H9 (cell line): ENCODE measurements at regions not wholly inside any gene's neighbourhood (a gene's known extent, or its start where the extent isn't known, plus 50 kb on each side); places are given as distances from the start of the nearest gene placed in this dataset.

Experiments used
- DNase-seq: peaks from one replicate; pipeline ENCODE4 v3.0.0-alpha.2; 2017
- H2AFZ ChIP-seq: one replicate; pipeline ENCODE4 v1.6.1; 2013; ENCODE audit warnings: mild to moderate bottlenecking, low read length, control low read depth, moderate library complexity
- H2AK5ac ChIP-seq: 2 replicates; pipeline ENCODE4 v1.6.1; 2013; ENCODE audit warnings: low read length, control low read depth, mixed read lengths; ENCODE audit not compliant: insufficient read length
- H2BK120ac ChIP-seq: one replicate; pipeline ENCODE4 v1.6.1; 2013; ENCODE audit warnings: low read depth, mild to moderate bottlenecking, low read length, control low read depth, inconsistent platforms; ENCODE audit not compliant: poor library complexity, severe bottlenecking
- H2BK12ac ChIP-seq: 2 replicates; pipeline ENCODE4 v1.6.1; 2013; ENCODE audit warnings: low read length, control low read depth, mixed read lengths, low read depth; ENCODE audit not compliant: insufficient read length
- H2BK15ac ChIP-seq: 2 replicates; pipeline ENCODE4 v1.6.1; 2013; ENCODE audit warnings: low read depth, low read length, control low read depth
- H2BK20ac ChIP-seq: one replicate; pipeline ENCODE4 v1.6.1; 2013; ENCODE audit warnings: low read depth, mild to moderate bottlenecking, low read length, control low read depth, inconsistent platforms; ENCODE audit not compliant: poor library complexity, severe bottlenecking
- H2BK5ac ChIP-seq: 2 replicates; pipeline ENCODE4 v1.6.1; 2013; ENCODE audit warnings: low read length, control low read depth, mixed read lengths; ENCODE audit not compliant: insufficient read length
- H3K14ac ChIP-seq: 2 replicates; pipeline ENCODE4 v1.6.1; 2013; ENCODE audit warnings: low read length, control low read depth; ENCODE audit not compliant: insufficient read depth
- H3K18ac ChIP-seq: 2 replicates; pipeline ENCODE4 v1.6.1; 2013; ENCODE audit warnings: low read depth, mild to moderate bottlenecking, mixed read lengths, low read length, control low read depth; ENCODE audit not compliant: insufficient read length
- H3K23ac ChIP-seq: 2 replicates; pipeline ENCODE4 v1.6.1; 2013; ENCODE audit warnings: low read length, control low read depth, mixed read lengths, low read depth; ENCODE audit not compliant: insufficient read length
- H3K23me2 ChIP-seq: 2 replicates; pipeline ENCODE4 v1.6.1; 2013; ENCODE audit warnings: low read depth, mild to moderate bottlenecking, mixed read lengths, low read length, control low read depth; ENCODE audit not compliant: insufficient read length, poor library complexity, severe bottlenecking
- H3K27ac ChIP-seq: 2 replicates; pipeline ENCODE4 v1.5.1; 2013; ENCODE audit warnings: low read length, control low read depth, mixed read lengths, low read depth; ENCODE audit not compliant: insufficient read length
- H3K27me3 ChIP-seq: 2 replicates; pipeline ENCODE4 v1.6.1; 2013; ENCODE audit warnings: low read length, control low read depth, inconsistent platforms; ENCODE audit not compliant: insufficient read depth
- H3K4ac ChIP-seq: 2 replicates; pipeline ENCODE4 v1.6.1; 2013; ENCODE audit warnings: low read depth, mild to moderate bottlenecking, control low read depth, inconsistent platforms, low read length, moderate library complexity
- H3K4me1 ChIP-seq: 2 replicates; pipeline ENCODE4 v1.6.1; 2013; ENCODE audit warnings: low read length, control low read depth, inconsistent platforms; ENCODE audit not compliant: insufficient read depth
- H3K4me2 ChIP-seq: 2 replicates; pipeline ENCODE4 v1.6.1; 2013; ENCODE audit warnings: low read length, control low read depth, mixed read lengths; ENCODE audit not compliant: insufficient read length, insufficient read depth
- H3K56ac ChIP-seq: 2 replicates; pipeline ENCODE4 v1.6.1; 2013; ENCODE audit warnings: low read depth, mild to moderate bottlenecking, mixed read lengths, low read length, control low read depth; ENCODE audit not compliant: insufficient read length
- H3K79me1 ChIP-seq: 2 replicates; pipeline ENCODE4 v1.6.1; 2013; ENCODE audit warnings: low read depth, mild to moderate bottlenecking, moderate library complexity, low read length, control low read depth, inconsistent platforms; ENCODE audit not compliant: insufficient read depth, poor library complexity, severe bottlenecking
- H3K79me2 ChIP-seq: 2 replicates; pipeline ENCODE4 v1.6.1; 2013; ENCODE audit warnings: low read length, control low read depth, inconsistent platforms; ENCODE audit not compliant: insufficient read depth
- H3K9ac ChIP-seq: 2 replicates; pipeline ENCODE4 v1.6.1; 2013; ENCODE audit warnings: low read length, control low read depth, mixed read lengths; ENCODE audit not compliant: insufficient read length; ENCODE audit errors: extremely low read depth
- H3K9me3 ChIP-seq: one replicate; pipeline ENCODE4 v1.6.1; 2013; ENCODE audit warnings: low read depth, low read length, inconsistent platforms; ENCODE audit not compliant: control insufficient read depth
- H3T11ph ChIP-seq: one replicate; pipeline ENCODE4 v1.6.1; 2013; ENCODE audit warnings: mild to moderate bottlenecking, low read length, control low read depth, inconsistent platforms
- H4K20me1 ChIP-seq: one replicate; pipeline ENCODE4 v1.6.1; 2013; ENCODE audit not compliant: control insufficient read depth, insufficient read length, insufficient read depth
- H4K5ac ChIP-seq: 2 replicates; pipeline ENCODE4 v1.6.1; 2013; ENCODE audit warnings: low read depth, mild to moderate bottlenecking, mixed read lengths, low read length, control low read depth; ENCODE audit not compliant: insufficient read length
- H4K8ac ChIP-seq: replicated peaks from 2 replicates; pipeline ENCODE4 v1.6.1; 2013; ENCODE audit warnings: low read length, control low read depth, mixed read lengths, low read depth; ENCODE audit not compliant: insufficient read length
- H4K91ac ChIP-seq: 2 replicates; pipeline ENCODE4 v1.6.1; 2013; ENCODE audit warnings: low read depth, mild to moderate bottlenecking, moderate library complexity, mixed read lengths, low read length, control low read depth; ENCODE audit not compliant: insufficient read length
- H3K27ac Mint-ChIP-seq, 3 experiments: 2 replicates in 2 of 3; 3 replicates in 1 of 3; pipeline ENCODE4 v1.8.0; 2020 to 2021; ENCODE audit warnings: mixed read lengths in 3 of 3, mild to moderate bottlenecking in 1 of 3, moderate library complexity in 1 of 3
- H3K27me3 Mint-ChIP-seq: 2 replicates; pipeline ENCODE4 v1.8.0; 2021; ENCODE audit warnings: low read depth, mild to moderate bottlenecking, moderate library complexity, mixed read lengths
- H3K36me3 Mint-ChIP-seq, 3 experiments: 2 replicates in 2 of 3; 3 replicates in 1 of 3; pipeline ENCODE4 v1.8.0; 2020 to 2021; ENCODE audit warnings: low read depth in 3 of 3, mixed read lengths in 3 of 3; ENCODE audit not compliant: insufficient read depth in 1 of 3
- H3K4me1 Mint-ChIP-seq, 2 experiments: 2 replicates each; pipeline ENCODE4 v1.8.0; 2020; ENCODE audit warnings: mixed read lengths in 2 of 2
- H3K4me3 Mint-ChIP-seq, 2 experiments: 2 replicates in 1 of 2; 3 replicates in 1 of 2; pipeline ENCODE4 v1.8.0; 2020 to 2021; ENCODE audit warnings: mild to moderate bottlenecking in 2 of 2, mixed read lengths in 2 of 2, moderate library complexity in 1 of 2
- H3K9me3 Mint-ChIP-seq, 2 experiments: 2 replicates in 1 of 2; 3 replicates in 1 of 2; pipeline ENCODE4 v1.8.0; 2020; ENCODE audit warnings: mild to moderate bottlenecking in 2 of 2, mixed read lengths in 2 of 2, moderate library complexity in 1 of 2
- WGBS: extraction: QIAGEN DNeasy Blood & Tissue Kit; methylation state at CpG from one replicate; pipeline ENCODE4 v1.1.7; 2013; ENCODE audit warnings: missing lambda C conversion rate, low lambda C conversion rate, mixed read lengths; ENCODE audit not compliant: insufficient read length; ENCODE audit errors: extremely low coverage; 5-methylcytosine and 5-hydroxymethylcytosine counted together
- TF ChIP-seq, protein P1 (sequence below): fragments of 200-600 bp; sonication (generic); conservative IDR thresholded peaks from 3 replicates; pipeline ENCODE4 v1.8.0; 2021; ENCODE audit warnings: antibody characterized with exemption, mild to moderate bottlenecking

DNA sequence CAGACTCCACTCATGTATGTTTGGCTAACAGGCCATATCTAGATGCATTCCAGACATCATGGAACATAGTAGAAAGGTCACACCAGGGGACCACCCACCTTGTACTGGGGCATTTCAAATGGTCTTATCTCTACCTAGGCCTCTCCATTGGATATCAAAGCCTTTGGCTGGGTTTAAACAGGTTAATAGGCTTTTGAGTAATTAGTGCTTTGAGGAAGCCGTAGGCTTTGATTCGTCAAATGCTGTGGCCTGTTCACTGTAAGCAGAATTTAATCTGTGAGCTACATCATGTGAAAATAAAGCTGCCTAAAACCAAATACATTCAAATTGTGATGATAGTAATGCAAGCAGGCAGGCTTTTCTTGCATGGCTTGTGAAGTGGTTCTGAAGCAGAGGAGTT is 129.5 kb downstream of the ST8SIA2 start:
- Histone ChIP-seq H2AFZ (no peak overlapping the region), H4K8ac (no peak overlapping the region), H2BK20ac (no peak overlapping the region), H4K5ac (no peak overlapping the region), H3K14ac (no peak overlapping the region), H4K91ac (no peak overlapping the region), H3K9ac (no peak overlapping the region), H2BK12ac (no peak overlapping the region), H3T11ph (no peak overlapping the region), H3K4me2 (no peak overlapping the region), H3K9me3 (no peaks in the 10 kb centered on the region), H3K4ac (no peak overlapping the region), H3K23me2 (no peaks in the 10 kb centered on the region), H3K27ac (no peak overlapping the region), H3K4me1 (no peaks in the 10 kb centered on the region), H4K20me1 (no peaks in the 10 kb centered on the region), H2BK15ac (no peak overlapping the region), H3K18ac (no peak overlapping the region), H2BK5ac (no peak overlapping the region), H2BK120ac (no peak overlapping the region), H3K56ac (no peak overlapping the region), H2AK5ac (no peak overlapping the region), H3K23ac (no peak overlapping the region), H3K79me1 (no peaks in the 10 kb centered on the region), H3K79me2 (no peaks in the 10 kb centered on the region), H3K27me3 (no peaks in the 10 kb centered on the region)
- DNase-seq: no peak
- H3K4me3 Mint-ChIP-seq: no peak overlapping the region
- WGBS: no CpG with 5 or more reads among the region's 2 CpGs
- H3K27me3 Mint-ChIP-seq: peaks cover 1% of the 10 kb centered on the region
- peaks cover 0 to 11% of the 10 kb centered on the region in 2 experiments; a peak in 3 of 5 replicates for H3K9me3 Mint-ChIP-seq
- H3K27ac Mint-ChIP-seq: no peak overlapping the region
- peaks cover 2 to 7% (median 2%) of the 10 kb centered on the region in 3 experiments; a peak in 3 of 7 replicates for H3K36me3 Mint-ChIP-seq
- TF ChIP-seq, protein P1, sequence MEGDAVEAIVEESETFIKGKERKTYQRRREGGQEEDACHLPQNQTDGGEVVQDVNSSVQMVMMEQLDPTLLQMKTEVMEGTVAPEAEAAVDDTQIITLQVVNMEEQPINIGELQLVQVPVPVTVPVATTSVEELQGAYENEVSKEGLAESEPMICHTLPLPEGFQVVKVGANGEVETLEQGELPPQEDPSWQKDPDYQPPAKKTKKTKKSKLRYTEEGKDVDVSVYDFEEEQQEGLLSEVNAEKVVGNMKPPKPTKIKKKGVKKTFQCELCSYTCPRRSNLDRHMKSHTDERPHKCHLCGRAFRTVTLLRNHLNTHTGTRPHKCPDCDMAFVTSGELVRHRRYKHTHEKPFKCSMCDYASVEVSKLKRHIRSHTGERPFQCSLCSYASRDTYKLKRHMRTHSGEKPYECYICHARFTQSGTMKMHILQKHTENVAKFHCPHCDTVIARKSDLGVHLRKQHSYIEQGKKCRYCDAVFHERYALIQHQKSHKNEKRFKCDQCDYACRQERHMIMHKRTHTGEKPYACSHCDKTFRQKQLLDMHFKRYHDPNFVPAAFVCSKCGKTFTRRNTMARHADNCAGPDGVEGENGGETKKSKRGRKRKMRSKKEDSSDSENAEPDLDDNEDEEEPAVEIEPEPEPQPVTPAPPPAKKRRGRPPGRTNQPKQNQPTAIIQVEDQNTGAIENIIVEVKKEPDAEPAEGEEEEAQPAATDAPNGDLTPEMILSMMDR: no peak
- H3K4me1 Mint-ChIP-seq: peaks cover 20 to 21% of the 10 kb centered on the region in 2 experiments
